Upper lobe of left lung (tissue), 4 donors: ENCODE measurements at regions not wholly inside any gene's neighbourhood (a gene's known extent, or its start where the extent isn't known, plus 50 kb on each side); places are given as distances from the start of the nearest gene placed in this dataset.

Experiments
- CTCF ChIP-seq, 6 experiments: fragments of 450-650 bp in 4 of 6; fragments of 200-600 bp in 2 of 6; sonication (generic) in 2 of 6; IDR thresholded peaks; one replicate each; pipeline ENCODE4 v1.5.1; 2016 to 2019; ENCODE audit warnings: antibody characterized with exemption in 6 of 6
- EP300 ChIP-seq, 4 donors: sonication (generic); formaldehyde crosslinking; IDR thresholded peaks; one replicate each; pipeline ENCODE4 v1.5.1; 2017; ENCODE audit warnings: antibody characterized with exemption in 4 of 4, control low read depth in 2 of 4
- POLR2A ChIP-seq, 4 donors: fragments of 450-650 bp; IDR thresholded peaks; one replicate each; pipeline ENCODE4 v1.5.1; 2016 to 2017; ENCODE audit warnings: antibody characterized with exemption in 4 of 4, mild to moderate bottlenecking in 2 of 4

GRCh38 chr4:154137320-154137905, 348.5 kb upstream of the SFRP2 start:
- TF ChIP-seq POLR2A (IDR thresholded peaks at IDR 0.05) (no peak), CTCF (IDR thresholded peaks at IDR 0.05) (no peak), EP300 (IDR thresholded peaks at IDR 0.05) (no peak)
